ENCODE measurements at regions not wholly inside any gene's neighbourhood (a gene's known extent, or its start where the extent isn't known, plus 50 kb on each side); places are given as distances from the start of the nearest gene placed in this dataset.

- no peak for DNase-seq (ENCODE audit: low spot score)
Observed at GRCh38 chr9:130781569-130781968, 53.5 kb upstream of the ABL1 start.

GRCh38 chr9:130782886-130783530, 52.0 kb upstream of the ABL1 start:
- no peak for DNase-seq (ENCODE audit: low spot score)

- no peak for DNase-seq (ENCODE audit: low spot score)
Observed at GRCh38 chr9:130785053-130785452, 50.0 kb upstream of the ABL1 start.

All from HuH-7.5 (cell line).